ENCODE measurements at regions not wholly inside any gene's neighbourhood (a gene's known extent, or its start where the extent isn't known, plus 50 kb on each side); places are given as distances from the start of the nearest gene placed in this dataset.
"Not testable (repeated sequence)": the region's sequence is repeated elsewhere in the genome, so short reads cannot be mapped to it uniquely, and the experiment has no call there.

GRCh38 chr13:64480672-64481071 lies 2749.5 kb downstream of the PCDH9 start:
- no peak for DNase-seq (ENCODE audit: low read depth in 1 of 2, low spot score in 1 of 2)

DNA sequence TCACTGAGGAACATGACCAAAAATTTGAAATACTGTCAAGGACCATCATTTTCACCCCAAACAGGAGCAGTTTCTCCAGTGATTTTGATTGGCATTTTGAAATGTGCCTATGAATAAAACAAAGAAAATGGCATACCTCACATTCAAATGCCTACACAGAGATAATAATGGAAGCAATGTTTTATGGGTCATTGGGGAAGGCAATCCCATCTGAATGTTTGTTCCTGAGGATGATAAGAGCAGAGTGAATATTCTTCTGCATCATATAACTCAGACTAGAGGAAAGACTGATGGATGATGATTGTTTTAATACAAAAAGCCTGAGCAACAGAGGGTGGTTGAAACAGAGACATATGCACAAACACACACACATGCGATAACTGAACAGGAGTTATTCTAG lies 2749.9 kb downstream of the PCDH9 start:
- DNase-seq (ENCODE audit: low read depth in 1 of 2, low spot score in 1 of 2) = no peak

- no peak for DNase-seq (ENCODE audit: low read depth in 1 of 2, low spot score in 1 of 2)
Observed at GRCh38 chr13:64477146-64477545, 2753.0 kb downstream of the PCDH9 start.

DNA sequence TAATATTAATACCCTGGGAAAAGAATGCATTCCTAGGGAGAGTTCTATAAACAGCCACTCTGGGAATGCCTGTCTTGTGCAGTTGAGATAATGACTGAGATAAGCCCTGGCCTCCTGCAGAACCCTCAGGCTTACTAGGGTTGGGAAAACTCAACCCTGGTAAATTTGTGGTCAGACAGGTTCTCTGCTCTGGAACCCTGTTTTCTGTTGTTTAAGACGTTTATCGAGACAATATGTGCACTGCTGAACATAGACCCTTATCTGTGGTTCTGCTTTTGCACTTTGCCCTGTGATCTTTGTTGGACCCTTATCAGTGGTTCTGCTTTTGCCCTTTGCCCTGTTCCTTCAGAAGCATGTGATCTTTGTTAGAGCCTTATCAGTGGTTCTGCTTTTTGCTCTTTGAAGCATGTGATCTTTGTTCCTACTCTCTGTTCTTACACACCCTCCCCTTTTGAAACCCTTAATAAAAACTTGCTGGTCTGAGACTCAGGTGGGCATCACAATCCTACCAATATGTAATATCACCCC lies 2754.0 kb downstream of the PCDH9 start:
- not testable (repeated sequence) for DNase-seq (ENCODE audit: low read depth in 1 of 2, low spot score in 1 of 2)

GRCh38 chr13:64471916-64472315 lies 2758.2 kb downstream of the PCDH9 start:
- DNase-seq (ENCODE audit: low read depth in 1 of 2, low spot score in 1 of 2) = no peak

- no peak for DNase-seq (ENCODE audit: low read depth in 1 of 2, low spot score in 1 of 2)
Observed at GRCh38 chr13:64470751-64471150, 2759.4 kb downstream of the PCDH9 start.

GRCh38 chr13:64459778-64460177 lies 2770.4 kb downstream of the PCDH9 start:
- no peak for DNase-seq (ENCODE audit: low read depth in 1 of 2, low spot score in 1 of 2)

- no peak for DNase-seq (ENCODE audit: low read depth in 1 of 2, low spot score in 1 of 2)
Observed at GRCh38 chr13:64457976-64458375, 2772.2 kb downstream of the PCDH9 start.

DNA sequence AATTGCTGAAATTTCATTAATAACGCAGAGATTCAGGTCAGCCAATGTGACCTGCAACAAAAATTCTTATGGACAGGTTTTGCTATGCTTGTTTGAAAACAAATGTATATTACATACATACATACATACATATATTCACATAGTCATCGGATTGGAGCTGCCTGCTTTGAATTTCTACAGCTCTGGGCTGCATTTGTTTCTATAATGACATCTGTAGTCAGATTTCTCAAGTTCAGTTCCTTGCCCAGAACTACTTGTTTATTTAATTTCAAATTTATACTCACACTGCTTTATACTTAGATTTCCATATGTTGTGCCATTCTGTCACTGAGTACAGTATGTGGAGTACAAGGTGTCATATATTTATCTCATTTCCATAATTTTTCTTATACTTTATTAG lies 2775.0 kb downstream of the PCDH9 start:
- no peak for DNase-seq (ENCODE audit: low read depth in 1 of 2, low spot score in 1 of 2)

DNA sequence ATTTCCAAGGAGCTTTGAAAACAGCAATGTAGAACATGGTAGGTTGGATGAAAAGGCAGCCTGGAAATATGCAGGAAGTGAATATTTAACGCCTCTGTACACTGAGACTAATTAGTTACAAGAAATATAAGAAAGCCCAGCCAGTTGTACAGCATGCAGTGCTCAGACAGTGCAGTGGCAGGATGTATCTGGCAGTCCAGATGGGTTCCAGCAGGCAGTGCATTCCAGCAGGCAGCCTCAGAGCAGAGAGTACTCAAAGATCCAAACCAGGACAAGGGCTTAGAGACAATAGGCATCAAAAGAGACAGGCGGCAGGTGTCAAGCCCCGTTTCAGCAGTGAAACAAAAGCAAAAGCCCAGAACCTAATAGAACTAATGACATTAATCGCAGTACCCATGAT lies 2776.3 kb downstream of the PCDH9 start:
- no peak for DNase-seq (ENCODE audit: low read depth in 1 of 2, low spot score in 1 of 2)

DNA sequence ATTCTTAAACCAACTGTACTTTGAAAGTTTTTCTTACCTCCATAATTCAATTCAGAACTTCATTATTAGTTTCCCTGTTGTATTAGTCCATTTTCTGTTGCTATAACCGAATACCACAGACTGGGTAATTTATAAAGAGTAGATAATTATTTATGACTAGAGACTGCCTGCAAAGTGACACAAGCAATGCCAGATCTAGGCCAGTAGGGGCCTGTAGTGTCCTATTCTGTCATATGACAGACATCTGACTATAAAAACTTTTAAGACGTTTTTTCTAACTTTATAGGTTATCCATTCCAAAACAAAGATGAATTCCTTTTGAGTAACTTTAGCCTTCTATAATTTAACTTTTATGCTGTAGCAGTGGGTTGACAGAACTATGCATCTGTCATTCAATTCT lies 2783.8 kb downstream of the PCDH9 start:
- DNase-seq (ENCODE audit: low read depth in 1 of 2, low spot score in 1 of 2) = no peak

GRCh38 chr13:64441740-64442139 lies 2788.4 kb downstream of the PCDH9 start:
- DNase-seq (ENCODE audit: low read depth in 1 of 2, low spot score in 1 of 2) = no peak

GRCh38 chr13:64438084-64438483 lies 2792.1 kb downstream of the PCDH9 start:
- DNase-seq (ENCODE audit: low read depth in 1 of 2, low spot score in 1 of 2) = no peak

- DNase-seq (ENCODE audit: low read depth in 1 of 2, low spot score in 1 of 2) = no peak
Observed at GRCh38 chr13:64429691-64430090, 2800.4 kb downstream of the PCDH9 start.

DNA sequence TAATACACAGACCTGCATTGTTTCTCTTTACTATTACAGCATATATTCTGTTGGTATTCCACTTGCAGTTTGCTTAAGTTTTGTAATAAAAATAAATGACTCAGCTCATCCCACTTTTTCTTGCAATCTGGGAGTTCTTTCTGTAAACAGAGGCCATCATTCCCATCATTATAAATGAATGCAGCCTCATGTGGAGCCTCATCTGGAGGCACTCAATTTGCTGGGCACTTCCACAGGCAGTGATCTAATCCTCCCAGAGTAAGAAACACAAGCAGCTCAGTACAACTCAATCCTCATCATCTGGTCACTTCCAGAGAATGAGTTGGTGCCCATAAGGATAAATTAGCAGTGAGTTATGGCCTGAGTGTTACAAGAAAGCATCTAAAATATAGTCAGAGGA lies 2801.9 kb downstream of the PCDH9 start:
- no peak for DNase-seq (ENCODE audit: low read depth in 1 of 2, low spot score in 1 of 2)

GRCh38 chr13:64423467-64423866 lies 2806.7 kb downstream of the PCDH9 start:
- DNase-seq (ENCODE audit: low read depth in 1 of 2, low spot score in 1 of 2) = no peak

DNA sequence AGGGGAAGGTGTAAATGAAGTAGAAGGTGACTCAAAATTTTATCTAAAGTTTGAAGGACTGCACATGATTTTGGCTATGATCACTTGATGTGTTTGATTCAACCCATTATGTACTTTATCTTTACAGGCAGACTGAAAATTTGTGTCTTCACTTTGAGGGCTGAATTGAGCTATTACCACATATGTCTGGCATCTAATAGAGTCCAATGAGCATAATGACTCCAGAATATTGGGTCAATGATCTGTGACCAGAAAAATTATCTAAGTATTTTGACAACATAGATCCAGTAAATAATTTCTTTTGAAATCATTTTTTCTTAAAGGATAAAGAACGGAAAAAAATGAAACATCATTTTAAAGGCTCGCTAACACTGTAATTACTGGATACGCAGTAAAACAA lies 2810.0 kb downstream of the PCDH9 start:
- no peak for DNase-seq (ENCODE audit: low read depth in 1 of 2, low spot score in 1 of 2)

DNA sequence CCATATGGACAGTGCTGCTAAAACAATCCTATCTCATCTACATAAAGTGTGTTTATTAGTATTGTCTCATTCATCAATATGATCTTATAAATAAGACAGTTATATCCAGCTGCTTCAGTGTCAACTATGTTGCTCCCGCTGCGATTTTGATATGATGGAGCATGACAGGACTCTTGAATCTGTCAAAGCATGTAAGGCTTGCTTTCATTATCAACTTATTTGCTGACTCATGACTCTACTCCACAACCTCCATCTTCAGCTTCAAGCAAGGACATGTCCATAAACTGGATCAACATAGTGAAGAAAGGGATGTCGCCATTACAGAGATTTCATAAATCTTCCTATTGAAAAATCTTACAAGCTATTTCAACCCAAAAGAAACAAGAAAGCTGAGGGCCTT lies 2812.6 kb downstream of the PCDH9 start:
- DNase-seq (ENCODE audit: low read depth in 1 of 2, low spot score in 1 of 2) = no peak

GRCh38 chr13:64414381-64414780 lies 2815.8 kb downstream of the PCDH9 start:
- no peak for DNase-seq (ENCODE audit: low read depth in 1 of 2, low spot score in 1 of 2)

DNA sequence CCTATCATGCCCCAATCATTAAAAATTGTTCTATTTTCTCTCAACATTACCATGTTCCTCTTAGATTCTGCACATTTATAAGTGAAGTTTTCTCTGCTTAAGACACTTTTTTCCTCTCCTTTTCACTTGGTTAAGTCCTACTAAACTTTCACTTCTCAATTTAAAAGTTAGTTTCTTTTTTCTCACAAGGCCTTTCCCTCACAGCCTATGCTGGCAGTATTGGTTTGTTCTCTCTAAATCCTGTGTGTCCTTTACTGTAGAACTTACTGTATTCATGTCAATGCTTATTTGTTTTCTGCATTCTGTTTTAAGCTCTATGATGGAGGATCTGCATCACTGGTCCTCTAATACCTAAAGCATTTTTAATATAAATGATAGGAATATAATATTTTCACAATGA lies 2816.6 kb downstream of the PCDH9 start:
- no peak for DNase-seq (ENCODE audit: low read depth in 1 of 2, low spot score in 1 of 2)

- no peak for DNase-seq (ENCODE audit: low read depth in 1 of 2, low spot score in 1 of 2)
Observed at GRCh38 chr13:64410276-64411053, 2819.7 kb downstream of the PCDH9 start.

- DNase-seq (ENCODE audit: low read depth in 1 of 2, low spot score in 1 of 2) = no peak
Observed at GRCh38 chr13:64397701-64398100, 2832.4 kb downstream of the PCDH9 start.

DNA sequence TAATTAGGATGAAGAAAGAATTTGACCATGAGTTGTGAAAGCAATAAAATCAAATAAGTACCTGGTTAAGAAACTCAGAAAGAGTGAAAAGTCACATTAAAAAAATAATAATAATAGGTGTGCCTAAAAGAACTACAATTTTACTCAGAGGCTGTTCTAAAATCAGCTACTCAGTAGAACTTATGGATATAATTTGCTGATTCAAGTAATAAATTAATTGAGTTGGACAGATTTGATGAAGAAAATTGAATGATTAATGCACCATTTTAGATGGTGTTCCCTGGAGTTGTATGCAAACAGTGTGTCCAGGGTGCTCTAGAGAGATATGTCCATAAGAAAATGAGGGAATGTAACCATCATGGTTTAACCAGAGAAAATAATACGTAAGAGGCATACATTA lies 2852.5 kb downstream of the PCDH9 start:
- no peak for DNase-seq (ENCODE audit: low read depth in 1 of 2, low spot score in 1 of 2)

All from activated CD4-positive, alpha-beta T cell treated with anti-CD3 and anti-CD28 coated beads, Interleukin-2, amount 50 U/mL, for 24 hours (primary cell).